OCI-LY1 (cell line): ENCODE measurements at regions not wholly inside any gene's neighbourhood (a gene's known extent, or its start where the extent isn't known, plus 50 kb on each side); places are given as distances from the start of the nearest gene placed in this dataset.
"Not testable (repeated sequence)": the region's sequence is repeated elsewhere in the genome, so short reads cannot be mapped to it uniquely, and the experiment has no call there.

ENCODE experiments used
- H2AFZ ChIP-seq: fragments of 200-600 bp; sonication (generic), shearing (Covaris generic); 2 replicates; pipeline ENCODE4 v1.6.0; 2014; ENCODE audit warnings: antibody characterized with exemption, mild to moderate bottlenecking, low read length
- H3F3A ChIP-seq: fragments of 200-600 bp; sonication (generic), shearing (Covaris generic); 2 replicates; pipeline ENCODE4 v1.6.0; 2014; ENCODE audit warnings: mild to moderate bottlenecking, antibody characterized with exemption, low read length, moderate library complexity; ENCODE audit not compliant: insufficient read depth
- H3K27ac ChIP-seq: fragments of 200-600 bp; sonication (generic); 2 replicates; pipeline ENCODE4 v1.5.1; 2014; ENCODE audit warnings: low read length, mixed run types, mild to moderate bottlenecking, low read depth; ENCODE audit not compliant: poor library complexity, severe bottlenecking
- H3K27me3 ChIP-seq: fragments of 200-600 bp; sonication (generic); 2 replicates; pipeline ENCODE4 v1.6.0; 2014; ENCODE audit warnings: antibody characterized with exemption, mild to moderate bottlenecking, low read length, moderate library complexity; ENCODE audit not compliant: insufficient read depth
- H3K36me3 ChIP-seq: fragments of 200-600 bp; sonication (generic); 2 replicates; pipeline ENCODE4 v1.6.1; 2014; ENCODE audit warnings: mild to moderate bottlenecking, antibody characterized with exemption, low read length, moderate library complexity, mixed read lengths; ENCODE audit not compliant: insufficient read depth
- H3K4me1 ChIP-seq: fragments of 200-600 bp; sonication (generic); 2 replicates; pipeline ENCODE4 v1.5.1; 2014; ENCODE audit warnings: mild to moderate bottlenecking, low read length, moderate library complexity; ENCODE audit not compliant: insufficient read depth, severe bottlenecking
- H3K4me2 ChIP-seq: fragments of 200-600 bp; sonication (generic), shearing (Covaris generic); 2 replicates; pipeline ENCODE4 v1.6.1; 2014; ENCODE audit warnings: low read length
- H3K4me3 ChIP-seq: fragments of 200-600 bp; sonication (generic); 2 replicates; pipeline ENCODE4 v1.5.1; 2014; ENCODE audit warnings: low read length, low read depth, mild to moderate bottlenecking, mixed read lengths; ENCODE audit not compliant: poor library complexity, severe bottlenecking
- H3K79me2 ChIP-seq: fragments of 200-600 bp; shearing (Covaris generic); 2 replicates; pipeline ENCODE4 v1.6.1; 2016; ENCODE audit warnings: mixed run types, low read length, mixed read lengths; ENCODE audit not compliant: insufficient read depth
- H3K9ac ChIP-seq: fragments of 200-600 bp; sonication (generic), shearing (Covaris generic); 2 replicates; pipeline ENCODE4 v1.6.1; 2014; ENCODE audit warnings: mild to moderate bottlenecking, low read length, mixed read lengths
- H3K9me2 ChIP-seq: fragments of 200-600 bp; sonication (generic), shearing (Covaris generic); 2 replicates; pipeline ENCODE4 v1.6.1; 2014; ENCODE audit warnings: low read depth, mild to moderate bottlenecking, low read length, mixed read lengths
- H3K9me3 ChIP-seq: fragments of 200-600 bp; shearing (Covaris generic); 2 replicates; pipeline ENCODE4 v1.6.1; 2014; ENCODE audit warnings: low read length, mixed read lengths
- H4K20me1 ChIP-seq: fragments of 200-600 bp; sonication (generic), shearing (Covaris generic); 2 replicates; pipeline ENCODE4 v1.6.0; 2016; ENCODE audit warnings: mild to moderate bottlenecking, low read length; ENCODE audit not compliant: insufficient read depth
- CTCF ChIP-seq: fragments of 200-600 bp; sonication (generic), shearing (Covaris generic); IDR thresholded peaks from 2 replicates; pipeline ENCODE4 v1.5.1; 2017; ENCODE audit warnings: mild to moderate bottlenecking, antibody characterized with exemption, low read length, moderate library complexity, mixed read lengths
- EZH2 ChIP-seq: fragments of 200-600 bp; sonication (generic), shearing (Covaris generic); IDR thresholded peaks from 2 replicates; pipeline ENCODE4 v1.8.0; 2017; ENCODE audit warnings: borderline replicate concordance, mixed run types, mild to moderate bottlenecking, antibody characterized with exemption, low read length, moderate library complexity, mixed read lengths

- no peak overlapping the region for H3K4me3 ChIP-seq
- no peak overlapping the region for H2AFZ ChIP-seq
- no peaks in the 10 kb centered on the region for H4K20me1 ChIP-seq
- no peak overlapping the region for H3K9ac ChIP-seq
- no peaks in the 10 kb centered on the region for H3K27me3 ChIP-seq
- no peaks in the 10 kb centered on the region for H3K79me2 ChIP-seq
- no peaks in the 10 kb centered on the region for H3K36me3 ChIP-seq
- H3K27ac ChIP-seq: no peak overlapping the region
- H3K9me3 ChIP-seq: no peaks in the 10 kb centered on the region
- no peak overlapping the region for H3K4me2 ChIP-seq
- TF ChIP-seq EZH2 (no peak), CTCF (no peak)
- H3K4me1 ChIP-seq: peaks cover 14% of the 10 kb centered on the region
- no peaks in the 10 kb centered on the region for H3K9me2 ChIP-seq
- H3F3A ChIP-seq: no peaks in the 10 kb centered on the region
Observed at GRCh38 chr16:10261077-10261476, 78.8 kb upstream of the GRIN2A start.

- H3F3A ChIP-seq, H4K20me1 ChIP-seq, H3K9ac ChIP-seq, H2AFZ ChIP-seq, H3K9me2 ChIP-seq, H3K79me2 ChIP-seq, H3K27me3 ChIP-seq, H3K9me3 ChIP-seq, H3K4me2 ChIP-seq, H3K27ac ChIP-seq, H3K36me3 ChIP-seq, H3K4me3 ChIP-seq: not testable (repeated sequence)
- H3K4me1 ChIP-seq: peaks cover 11% of the 10 kb centered on the region
Observed at GRCh38 chr16:10261526-10261925, 79.3 kb upstream of the GRIN2A start.

- H3K4me1 ChIP-seq: peaks cover under 1% of the 10 kb centered on the region
- H3K36me3 ChIP-seq: no peaks in the 10 kb centered on the region
- H3F3A ChIP-seq: no peaks in the 10 kb centered on the region
- no peaks in the 10 kb centered on the region for H3K9me2 ChIP-seq
- H3K9ac ChIP-seq: no peak overlapping the region
- no peak overlapping the region for H3K4me3 ChIP-seq
- no peak for TF ChIP-seq EZH2
- no peak for TF ChIP-seq CTCF
- no peaks in the 10 kb centered on the region for H3K79me2 ChIP-seq
- H4K20me1 ChIP-seq: no peaks in the 10 kb centered on the region
- no peak overlapping the region for H3K27ac ChIP-seq
- H3K9me3 ChIP-seq: no peaks in the 10 kb centered on the region
- H3K4me2 ChIP-seq: no peak overlapping the region
- H3K27me3 ChIP-seq: no peaks in the 10 kb centered on the region
- no peak overlapping the region for H2AFZ ChIP-seq
Observed at GRCh38 chr16:10262377-10263132, 80.3 kb upstream of the GRIN2A start.
